NCI-H1436 treated with DMSO at 0.1 percent for 48 hours (cell line): ENCODE measurements at regions not wholly inside any gene's neighbourhood (a gene's known extent, or its start where the extent isn't known, plus 50 kb on each side); places are given as distances from the start of the nearest gene placed in this dataset.

ENCODE experiments used
- DNase-seq: peaks from one replicate; lab custom pipeline; 2025; lab: John Stamatoyannopoulos, UW

- DNase-seq: no peak
These were observed 460.0 kb upstream of the BRINP1 start for GRCh38 chr9:119829186-119829585.

GRCh38 chr9:119827526-119827925 lies 458.3 kb upstream of the BRINP1 start:
- DNase-seq: no peak

GRCh38 chr9:119827126-119827525 lies 457.9 kb upstream of the BRINP1 start:
- no peak for DNase-seq

GRCh38 chr9:119818726-119819435 lies 449.6 kb upstream of the BRINP1 start:
- DNase-seq: no peak

- no peak for DNase-seq
These were observed 441.6 kb upstream of the BRINP1 start for GRCh38 chr9:119810645-119811429.

GRCh38 chr9:119803679-119804078 lies 434.4 kb upstream of the BRINP1 start:
- no peak for DNase-seq

GRCh38 chr9:119802621-119803020 lies 433.4 kb upstream of the BRINP1 start:
- DNase-seq: no peak

- no peak for DNase-seq
These were observed 432.9 kb upstream of the BRINP1 start for GRCh38 chr9:119802133-119802532.

- DNase-seq: no peak
These were observed 432.1 kb upstream of the BRINP1 start for GRCh38 chr9:119801311-119801710.

- no peak for DNase-seq
These were observed 426.2 kb upstream of the BRINP1 start for GRCh38 chr9:119795395-119795794.

- no peak for DNase-seq
These were observed 425.6 kb upstream of the BRINP1 start for GRCh38 chr9:119794836-119795235.

GRCh38 chr9:119793218-119793617 lies 424.0 kb upstream of the BRINP1 start:
- DNase-seq: no peak

- DNase-seq: no peak
These were observed 423.0 kb upstream of the BRINP1 start for GRCh38 chr9:119792242-119792641.

GRCh38 chr9:119789987-119790386 lies 420.8 kb upstream of the BRINP1 start:
- DNase-seq: no peak

- DNase-seq: no peak
These were observed 419.7 kb upstream of the BRINP1 start for GRCh38 chr9:119788921-119789320.

GRCh38 chr9:119781886-119782285 lies 412.7 kb upstream of the BRINP1 start:
- DNase-seq: no peak

GRCh38 chr9:119775410-119775809 lies 406.2 kb upstream of the BRINP1 start:
- DNase-seq: no peak

GRCh38 chr9:119773823-119774222 lies 404.6 kb upstream of the BRINP1 start:
- DNase-seq: no peak

- no peak for DNase-seq
These were observed 402.1 kb upstream of the BRINP1 start for GRCh38 chr9:119771341-119771740.

- no peak for DNase-seq
These were observed 399.0 kb upstream of the BRINP1 start for GRCh38 chr9:119768266-119768665.

- no peak for DNase-seq
These were observed 396.5 kb upstream of the BRINP1 start for GRCh38 chr9:119765632-119766175.

GRCh38 chr9:119763260-119763659 lies 394.0 kb upstream of the BRINP1 start:
- no peak for DNase-seq

- DNase-seq: no peak
These were observed 392.6 kb upstream of the BRINP1 start for GRCh38 chr9:119761812-119762211.
